ENCODE measurements at regions not wholly inside any gene's neighbourhood (a gene's known extent, or its start where the extent isn't known, plus 50 kb on each side); places are given as distances from the start of the nearest gene placed in this dataset.

DNA sequence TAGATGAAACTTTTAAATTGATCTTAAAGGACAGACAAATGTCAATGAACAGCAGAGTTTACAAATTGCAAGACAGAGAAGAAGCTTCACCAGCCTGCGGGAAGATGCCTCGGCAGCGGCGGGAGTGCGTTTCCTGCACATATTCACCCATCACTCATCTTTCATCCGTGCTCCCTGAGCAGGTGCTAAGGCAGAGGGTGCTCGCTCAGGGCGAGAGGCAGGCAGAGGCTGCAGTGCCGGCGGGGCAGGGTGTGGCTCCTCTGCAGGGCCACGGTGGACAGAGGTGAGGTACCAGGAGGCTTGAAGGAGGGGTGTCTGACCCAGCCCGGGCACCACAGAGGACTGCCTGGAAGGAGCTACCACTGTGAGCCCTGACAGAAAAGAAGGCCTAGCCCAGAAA lies 155.2 kb upstream of the PPP2R2D start:
- in situ Hi-C loops (cut with HindIII; ENCODE audit: extremely low pct_ligation_motif_present, low pct_unique_long_range_greater_than_20kb), result no loop called here
- CTCF ChIA-PET (ENCODE audit: low intra/inter-chr PET ratio, low total read pairs), result no interaction called here

More for the DNA sequence above, 155.2 kb upstream of the PPP2R2D start:
- H3K27ac ChIP-seq (ENCODE audit: extremely low read length, insufficient read depth, low read length), result no peak overlapping the region
- H3K4me3 ChIP-seq (replicated peaks in 1 of 3; ENCODE audit: insufficient read depth in 1 of 3, low read depth in 2 of 3, low read length in 3 of 3), result no peak overlapping the region
- DNase-seq (ENCODE audit: low spot score) (no peak), FAIRE-seq (no peak), ATAC-seq (no peak)
- TF ChIP-seq, protein P1, sequence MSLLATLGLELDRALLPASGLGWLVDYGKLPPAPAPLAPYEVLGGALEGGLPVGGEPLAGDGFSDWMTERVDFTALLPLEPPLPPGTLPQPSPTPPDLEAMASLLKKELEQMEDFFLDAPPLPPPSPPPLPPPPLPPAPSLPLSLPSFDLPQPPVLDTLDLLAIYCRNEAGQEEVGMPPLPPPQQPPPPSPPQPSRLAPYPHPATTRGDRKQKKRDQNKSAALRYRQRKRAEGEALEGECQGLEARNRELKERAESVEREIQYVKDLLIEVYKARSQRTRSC (CRISPR knock-in tag; IDR thresholded peaks at IDR 0.05; ENCODE audit: low read depth), result no peak
- TF ChIP-seq ZNF484 (CRISPR knock-in tag; IDR thresholded peaks at IDR 0.05; ENCODE audit: borderline replicate concordance, low read depth) (no peak), GPBP1L1 (CRISPR knock-in tag; IDR thresholded peaks at IDR 0.05) (no peak), ZNF576 (CRISPR knock-in tag; IDR thresholded peaks at IDR 0.05) (no peak), ZNF343 (CRISPR knock-in tag; IDR thresholded peaks at IDR 0.05) (no peak), ISX (CRISPR knock-in tag; conservative IDR thresholded peaks at IDR 0.05) (no peak)
- TF ChIP-seq, protein P2, sequence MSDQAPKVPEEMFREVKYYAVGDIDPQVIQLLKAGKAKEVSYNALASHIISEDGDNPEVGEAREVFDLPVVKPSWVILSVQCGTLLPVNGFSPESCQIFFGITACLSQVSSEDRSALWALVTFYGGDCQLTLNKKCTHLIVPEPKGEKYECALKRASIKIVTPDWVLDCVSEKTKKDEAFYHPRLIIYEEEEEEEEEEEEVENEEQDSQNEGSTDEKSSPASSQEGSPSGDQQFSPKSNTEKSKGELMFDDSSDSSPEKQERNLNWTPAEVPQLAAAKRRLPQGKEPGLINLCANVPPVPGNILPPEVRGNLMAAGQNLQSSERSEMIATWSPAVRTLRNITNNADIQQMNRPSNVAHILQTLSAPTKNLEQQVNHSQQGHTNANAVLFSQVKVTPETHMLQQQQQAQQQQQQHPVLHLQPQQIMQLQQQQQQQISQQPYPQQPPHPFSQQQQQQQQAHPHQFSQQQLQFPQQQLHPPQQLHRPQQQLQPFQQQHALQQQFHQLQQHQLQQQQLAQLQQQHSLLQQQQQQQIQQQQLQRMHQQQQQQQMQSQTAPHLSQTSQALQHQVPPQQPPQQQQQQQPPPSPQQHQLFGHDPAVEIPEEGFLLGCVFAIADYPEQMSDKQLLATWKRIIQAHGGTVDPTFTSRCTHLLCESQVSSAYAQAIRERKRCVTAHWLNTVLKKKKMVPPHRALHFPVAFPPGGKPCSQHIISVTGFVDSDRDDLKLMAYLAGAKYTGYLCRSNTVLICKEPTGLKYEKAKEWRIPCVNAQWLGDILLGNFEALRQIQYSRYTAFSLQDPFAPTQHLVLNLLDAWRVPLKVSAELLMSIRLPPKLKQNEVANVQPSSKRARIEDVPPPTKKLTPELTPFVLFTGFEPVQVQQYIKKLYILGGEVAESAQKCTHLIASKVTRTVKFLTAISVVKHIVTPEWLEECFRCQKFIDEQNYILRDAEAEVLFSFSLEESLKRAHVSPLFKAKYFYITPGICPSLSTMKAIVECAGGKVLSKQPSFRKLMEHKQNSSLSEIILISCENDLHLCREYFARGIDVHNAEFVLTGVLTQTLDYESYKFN (CRISPR knock-in tag; conservative IDR thresholded peaks at IDR 0.05), result no peak
- no peaks in the 10 kb centered on the region for H3K36me3 ChIP-seq (replicated peaks in 1 of 2; ENCODE audit: control insufficient read depth in 1 of 2, insufficient read depth in 2 of 2, low read length in 2 of 2)
- H3K4me1 ChIP-seq (ENCODE audit: insufficient read depth, low read length), result peaks cover 26% of the 10 kb centered on the region
- H3K79me2 ChIP-seq (ENCODE audit: insufficient read depth, low read length), result no peaks in the 10 kb centered on the region
- no peaks in the 10 kb centered on the region for H3K9me3 ChIP-seq (ENCODE audit: low read length)
- BruUV-seq (replicated peaks), result no TSS peak
- intact Hi-C loops (cut with micrococcal nuclease; ENCODE audit: unreplicated experiment), result no loop called here
- no peak overlapping the region for H3K9ac ChIP-seq (ENCODE audit: insufficient read depth, low read depth, low read length)
- H3K4me2 ChIP-seq (ENCODE audit: low read depth, low read length), result no peak overlapping the region
- H2AFZ ChIP-seq (ENCODE audit: low read length), result no peak overlapping the region
- POLR2A ChIA-PET, result no interaction called here
- WGBS (ENCODE audit: low lambda C conversion rate), result 82% methylated on average over 6 of the region's 12 CpGs
- H4K20me1 ChIP-seq (ENCODE audit: insufficient read depth, low read length), result no peaks in the 10 kb centered on the region
- H3K27me3 ChIP-seq (ENCODE audit: control insufficient read depth in 1 of 2, insufficient read depth in 2 of 2, low read length in 2 of 2), result peaks cover 2 to 10% of the 10 kb centered on the region in 2 experiments; a peak in 3 of 5 replicates
